ENCODE measurements at regions not wholly inside any gene's neighbourhood (a gene's known extent, or its start where the extent isn't known, plus 50 kb on each side); places are given as distances from the start of the nearest gene placed in this dataset.

GRCh38 chr9:135020481-135021392, 66.7 kb upstream of the OLFM1 start:
- in situ Hi-C loops (cut with MboI): no loop called here
- intact Hi-C loops (cut with micrococcal nuclease): no loop called here
- Histone ChIP-seq H3K4me2 (ENCODE audit: insufficient read depth, low read length) (no peak overlapping the region), H3K79me2 (ENCODE audit: control insufficient read depth, insufficient read depth, low read length) (no peaks in the 10 kb centered on the region), H3K36me3 (ENCODE audit: control insufficient read depth, insufficient read depth, low read length) (no peaks in the 10 kb centered on the region), H4K20me1 (replicated peaks; ENCODE audit: control insufficient read depth, insufficient read depth, low read length) (peaks cover 7% of the 10 kb centered on the region), H3K27ac (ENCODE audit: extremely low read depth, low read depth, low read length) (no peak overlapping the region), H2AFZ (ENCODE audit: low read depth, low read length) (no peak overlapping the region), H3K9me1 (ENCODE audit: control insufficient read depth, insufficient read depth, low read length) (no peaks in the 10 kb centered on the region), H3K4me3 (no peak overlapping the region), H3K4me1 (replicated peaks in 1 of 2; ENCODE audit: control insufficient read depth in 2 of 2, insufficient read depth in 2 of 2, low read length in 2 of 2) (no peaks in the 10 kb centered on the region; a peak in 1 of 5 replicates), H3K27me3 (ENCODE audit: control insufficient read depth in 2 of 2, insufficient read depth in 2 of 2, low read length in 2 of 2) (peaks cover 2 to 38% of the 10 kb centered on the region in 2 experiments; a peak in 3 of 5 replicates), H3K9me3 (replicated peaks; ENCODE audit: control insufficient read depth, insufficient read depth, low read depth, low read length) (no peaks in the 10 kb centered on the region), H3K9ac (ENCODE audit: insufficient read depth in 1 of 2, low read depth in 2 of 2, low read length in 2 of 2) (no peak overlapping the region)
- CTCF ChIA-PET (ENCODE audit: low intra/inter-chr PET ratio): no interaction called here
- ATAC-seq (no peak), FAIRE-seq (no peak), DNase-seq (ENCODE audit: extremely low read depth in 1 of 4, low spot score in 3 of 4) (no peak)
- no peak for TF ChIP-seq HES1 (IDR thresholded peaks at IDR 0.05; ENCODE audit: low read depth)
- no peak for TF ChIP-seq ZKSCAN3 (CRISPR knock-in tag; IDR thresholded peaks at IDR 0.05)
- TF ChIP-seq ZBTB26 (CRISPR knock-in tag; IDR thresholded peaks at IDR 0.05): no peak
- TF ChIP-seq ZNF3 (CRISPR knock-in tag; IDR thresholded peaks at IDR 0.05): no peak
- TF ChIP-seq ZNF239 (CRISPR knock-in tag; IDR thresholded peaks at IDR 0.05): no peak
- no peak for TF ChIP-seq CHD7 (IDR thresholded peaks at IDR 0.05; ENCODE audit: low read depth, low read length)
- POLR2A ChIA-PET: interaction anchor here (0.9 kb wide), 1 partner anchor 9 kb away, joined by 3 read pairs; no protein-coding TSS in a partner anchor
- WGBS (ENCODE audit: insufficient coverage, low coverage, missing lambda C conversion rate): under 1% methylated on average over 23 of the region's 24 CpGs
- no TSS peak for BruUV-seq (replicated peaks)
